ENCODE measurements at regions not wholly inside any gene's neighbourhood (a gene's known extent, or its start where the extent isn't known, plus 50 kb on each side); places are given as distances from the start of the nearest gene placed in this dataset.
"Not testable (repeated sequence)": the region's sequence is repeated elsewhere in the genome, so short reads cannot be mapped to it uniquely, and the experiment has no call there.

DNA sequence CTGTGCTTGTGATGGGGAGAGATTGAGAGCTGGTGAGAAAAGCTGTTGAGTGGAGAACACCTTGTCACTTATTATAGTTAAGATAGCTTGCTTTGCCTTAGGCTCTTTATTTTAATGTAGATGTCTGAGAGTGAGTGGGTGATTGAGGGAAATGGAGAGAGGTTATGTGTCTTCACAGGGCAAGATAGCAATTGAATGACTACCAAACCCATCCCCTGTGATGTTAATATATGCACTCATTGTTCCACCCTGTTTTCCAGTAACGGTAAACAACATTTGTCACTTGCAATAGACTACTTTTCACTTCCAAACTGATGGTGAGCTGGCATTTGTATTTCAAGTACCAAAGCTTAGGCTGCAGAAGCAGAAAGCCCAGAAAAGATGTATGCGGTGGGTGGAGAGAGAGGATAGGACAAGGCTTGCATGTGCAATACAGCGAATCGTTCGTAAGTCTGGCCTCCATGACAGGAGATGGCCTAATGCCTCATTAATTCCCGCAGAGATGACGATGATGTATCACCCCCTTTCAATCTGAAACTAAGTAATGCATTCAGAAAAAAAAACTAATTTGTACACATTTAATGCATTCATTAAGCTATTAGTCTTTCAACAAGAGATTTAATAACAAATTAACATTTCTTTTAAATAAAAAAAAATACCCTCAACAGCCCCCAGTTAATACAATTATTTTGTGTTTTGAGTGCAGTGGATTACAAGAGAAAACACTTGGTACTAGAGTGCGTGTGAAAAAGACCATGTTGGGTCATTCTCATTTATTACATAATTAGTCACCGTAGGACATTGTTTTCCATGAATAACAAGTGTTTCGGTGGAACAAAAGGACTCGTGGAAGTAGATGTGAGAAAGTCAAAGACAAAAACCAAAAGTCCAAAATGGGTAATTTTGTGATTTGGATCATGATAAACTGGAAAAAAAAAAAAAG, 699.0 kb downstream of the BRINP1 start:
- DNase-seq: no peak

DNA sequence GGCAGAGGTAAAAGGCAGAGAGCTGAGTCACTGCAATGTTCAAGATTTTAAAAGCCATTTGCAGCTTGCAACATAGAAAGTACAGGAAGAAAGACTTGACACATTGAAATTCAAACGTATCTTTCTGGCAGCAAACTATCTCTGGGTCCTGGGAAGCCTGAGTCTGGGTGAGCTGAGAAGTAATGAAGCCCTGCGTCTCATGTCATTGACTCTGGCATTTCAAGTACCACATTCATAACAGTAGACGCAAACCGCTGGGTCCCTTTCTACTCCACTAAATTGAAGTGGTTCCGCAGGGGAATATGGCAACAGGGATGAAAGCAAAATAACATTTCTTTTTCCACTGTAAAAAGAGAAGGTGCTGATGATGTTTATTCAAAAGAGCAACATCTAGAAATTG, 694.3 kb downstream of the BRINP1 start:
- no peak for DNase-seq

DNA sequence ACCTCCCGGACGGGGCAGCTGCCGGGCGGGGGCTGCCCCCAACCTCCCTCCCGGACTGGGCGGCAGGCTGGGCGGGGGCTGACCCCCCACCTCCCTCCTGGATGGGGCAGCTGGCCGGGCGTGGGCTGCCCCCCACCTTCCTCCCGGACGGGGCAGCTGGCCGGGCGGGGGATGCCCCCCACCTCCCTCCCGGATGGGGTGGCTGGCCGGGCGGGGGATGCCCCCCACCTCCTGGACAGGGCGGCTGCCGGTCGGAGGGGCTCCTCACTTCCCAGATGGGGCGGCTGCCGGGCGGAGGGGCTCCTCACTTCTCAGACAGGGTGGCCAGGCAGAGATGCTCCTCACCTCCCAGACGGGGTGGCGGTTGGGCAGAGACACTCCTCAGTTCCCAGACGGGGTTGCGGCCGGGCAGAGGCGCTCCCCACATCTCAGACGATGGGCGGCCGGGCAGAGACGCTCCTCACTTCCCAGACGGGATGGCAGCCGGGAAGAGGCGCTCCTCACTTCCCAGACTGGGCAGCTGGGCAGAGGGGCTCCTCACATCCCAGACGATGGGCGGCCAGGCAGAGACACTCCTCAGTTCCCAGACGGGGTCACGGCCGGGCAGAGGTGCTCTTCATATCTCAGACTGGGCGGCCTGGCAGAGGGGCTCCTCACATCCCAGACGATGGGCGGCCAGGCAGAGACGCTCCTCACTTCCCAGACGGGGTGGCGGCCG, 691.1 kb downstream of the BRINP1 start:
- not testable (repeated sequence) for DNase-seq

- DNase-seq: no peak
Observed at GRCh38 chr9:118686959-118687358, 682.3 kb downstream of the BRINP1 start.

DNA sequence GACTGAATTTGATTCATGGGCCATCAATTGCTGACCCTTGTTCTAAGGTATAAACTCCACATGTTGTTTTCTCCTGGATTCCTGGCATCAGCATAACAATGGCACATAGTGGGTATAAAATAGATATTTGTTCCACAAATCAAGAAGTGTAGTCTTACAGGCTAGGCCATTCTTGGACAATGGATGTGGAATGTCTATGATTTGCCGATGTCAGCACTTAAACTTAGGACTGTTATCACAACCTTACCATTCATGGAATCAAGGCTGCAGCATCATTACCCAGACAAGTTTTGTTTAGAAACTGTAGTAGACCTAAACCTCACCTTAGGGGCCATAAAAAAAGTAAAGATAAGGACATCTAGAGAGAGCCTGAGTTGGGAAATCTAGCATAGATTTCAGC, 680.0 kb downstream of the BRINP1 start:
- DNase-seq: no peak

GRCh38 chr9:118692613-118693012, 676.6 kb downstream of the BRINP1 start:
- DNase-seq: no peak

- no peak for DNase-seq
Observed at GRCh38 chr9:118693645-118694044, 675.6 kb downstream of the BRINP1 start.

DNA sequence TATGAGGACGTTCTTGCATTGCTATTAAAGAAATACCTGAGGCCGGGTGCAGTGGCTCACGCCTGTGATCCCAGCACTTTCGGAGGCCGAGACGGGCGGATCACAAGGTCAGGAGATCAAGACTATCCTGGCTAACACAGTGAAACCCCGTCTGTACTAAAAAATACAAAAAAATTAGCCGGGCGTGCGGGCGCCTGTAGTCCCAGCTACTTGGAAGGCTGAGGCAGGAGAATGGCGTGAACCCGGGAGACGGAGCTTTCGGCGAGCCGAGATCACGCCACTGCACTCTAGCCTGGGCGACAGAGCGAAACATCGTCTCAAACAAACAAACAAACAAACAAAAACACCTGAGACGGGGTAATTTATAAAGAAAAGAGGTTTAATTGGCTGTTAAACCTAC, 674.0 kb downstream of the BRINP1 start:
- DNase-seq: not testable (repeated sequence)

DNA sequence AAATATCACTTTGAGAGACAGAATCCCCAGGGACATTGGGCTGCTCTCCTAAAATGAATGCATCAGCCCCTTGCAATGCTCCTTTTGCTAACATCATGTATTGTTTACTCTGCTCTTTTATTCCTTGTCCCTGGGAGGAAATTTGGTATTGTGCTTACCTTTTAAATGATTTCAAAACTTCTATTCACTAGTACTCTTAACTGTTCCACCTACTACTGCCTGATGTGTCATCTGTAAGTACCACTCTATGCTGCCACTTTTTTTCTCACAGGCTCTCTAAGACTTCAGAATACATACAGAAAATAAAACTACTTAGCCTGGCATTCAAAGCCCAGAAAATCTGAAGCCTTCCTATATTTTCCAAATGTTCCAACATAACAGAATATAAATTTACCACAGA, 667.2 kb downstream of the BRINP1 start:
- no peak for DNase-seq

- no peak for DNase-seq
Observed at GRCh38 chr9:118711843-118712242, 657.4 kb downstream of the BRINP1 start.

- DNase-seq: no peak
Observed at GRCh38 chr9:118721276-118721675, 648.0 kb downstream of the BRINP1 start.

GRCh38 chr9:118721923-118722322, 647.3 kb downstream of the BRINP1 start:
- no peak for DNase-seq

DNA sequence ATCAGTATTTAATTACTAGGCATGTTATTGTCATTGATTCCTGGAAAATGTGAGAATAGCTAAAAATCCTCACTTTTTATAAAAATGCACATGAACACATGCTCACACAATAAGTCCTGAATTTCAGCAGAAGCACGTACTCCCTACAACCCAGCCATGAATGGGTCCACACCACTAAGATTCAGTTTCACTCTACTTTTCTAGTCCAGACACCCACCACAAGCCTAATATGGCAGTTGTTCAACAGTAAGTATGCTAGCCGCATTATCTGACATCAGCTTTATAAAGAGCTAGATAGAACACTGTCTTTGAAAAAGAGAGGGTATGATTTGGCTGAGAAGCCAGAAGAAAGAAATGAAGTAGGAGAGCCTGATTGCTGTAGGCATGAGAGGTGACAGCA, 639.3 kb downstream of the BRINP1 start:
- DNase-seq: no peak

- DNase-seq: no peak
Observed at GRCh38 chr9:118732998-118733397, 636.2 kb downstream of the BRINP1 start.

DNA sequence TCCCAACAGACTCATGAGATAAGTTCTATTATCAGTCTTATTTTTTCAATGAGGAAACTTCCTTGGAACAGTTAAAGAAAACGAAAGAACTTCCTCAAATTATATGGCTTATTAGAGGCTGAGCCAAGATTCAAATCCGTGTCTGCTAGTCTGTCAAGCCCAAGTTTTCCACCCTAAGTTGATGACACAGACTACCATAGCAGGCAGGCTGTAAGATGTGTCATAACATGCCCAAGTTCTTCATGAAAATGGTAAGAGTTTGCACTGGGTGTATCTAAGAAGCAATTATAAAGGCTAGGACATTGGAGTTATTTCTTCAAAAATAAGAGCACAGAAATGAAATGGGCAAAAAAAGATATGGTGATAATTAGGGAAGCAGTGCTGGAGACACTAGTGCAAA, 634.5 kb downstream of the BRINP1 start:
- no peak for DNase-seq

GRCh38 chr9:118736406-118736805, 632.8 kb downstream of the BRINP1 start:
- DNase-seq: no peak

DNA sequence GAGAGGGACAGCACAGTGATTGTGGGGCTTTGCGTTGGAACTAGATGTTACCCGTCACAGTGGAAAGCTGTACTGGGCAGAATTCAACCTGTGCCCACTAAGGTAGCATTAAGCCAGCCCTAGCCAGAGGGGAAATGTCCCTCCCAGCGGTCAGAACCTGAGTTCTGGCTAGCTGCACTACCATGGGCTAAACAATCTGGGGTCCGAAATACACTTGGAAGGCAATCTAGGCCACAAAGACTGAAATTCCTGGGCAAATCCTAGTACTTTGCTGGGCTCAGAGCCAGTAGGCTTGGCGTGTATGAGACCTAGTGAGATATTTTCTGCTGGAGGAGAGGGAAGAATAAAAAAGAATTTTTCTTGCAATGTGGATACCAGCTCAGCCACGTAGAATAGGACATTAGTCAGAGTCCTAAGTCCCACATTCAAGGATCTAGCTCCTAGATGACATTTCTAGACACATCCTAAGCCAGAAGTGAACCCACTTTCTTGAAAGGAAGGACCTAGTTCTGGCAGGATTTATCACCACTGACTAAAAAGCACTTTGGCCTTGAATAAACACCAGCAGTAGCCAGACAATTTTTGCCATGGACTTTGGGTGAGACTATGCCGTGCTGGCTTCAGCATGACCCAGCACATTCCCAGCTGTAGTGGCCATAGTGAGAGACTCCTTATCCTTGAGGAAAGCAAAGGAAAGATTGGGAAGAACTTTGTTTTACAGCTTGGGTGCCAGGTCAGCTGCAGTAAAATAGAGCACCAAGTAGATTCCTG, 618.0 kb downstream of the BRINP1 start:
- DNase-seq: no peak

DNA sequence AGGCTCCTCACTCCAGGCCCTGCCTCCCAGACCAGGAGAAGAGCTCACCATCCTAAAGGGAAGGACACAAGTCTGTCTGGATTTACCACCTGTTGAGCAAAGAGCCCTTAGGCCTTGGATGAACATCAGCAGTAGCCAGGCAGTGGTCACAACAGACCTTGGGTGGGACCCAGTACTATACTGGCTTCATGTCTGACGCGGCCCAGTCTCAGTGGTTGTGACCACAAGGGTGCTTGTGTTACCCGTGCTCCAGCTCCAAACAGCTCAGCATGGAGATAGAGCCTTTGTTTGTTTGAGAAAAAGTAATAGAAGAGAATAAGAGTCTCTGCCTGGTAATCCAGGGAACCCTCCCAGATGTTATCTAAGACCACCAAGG, 617.4 kb downstream of the BRINP1 start:
- DNase-seq: no peak

DNA sequence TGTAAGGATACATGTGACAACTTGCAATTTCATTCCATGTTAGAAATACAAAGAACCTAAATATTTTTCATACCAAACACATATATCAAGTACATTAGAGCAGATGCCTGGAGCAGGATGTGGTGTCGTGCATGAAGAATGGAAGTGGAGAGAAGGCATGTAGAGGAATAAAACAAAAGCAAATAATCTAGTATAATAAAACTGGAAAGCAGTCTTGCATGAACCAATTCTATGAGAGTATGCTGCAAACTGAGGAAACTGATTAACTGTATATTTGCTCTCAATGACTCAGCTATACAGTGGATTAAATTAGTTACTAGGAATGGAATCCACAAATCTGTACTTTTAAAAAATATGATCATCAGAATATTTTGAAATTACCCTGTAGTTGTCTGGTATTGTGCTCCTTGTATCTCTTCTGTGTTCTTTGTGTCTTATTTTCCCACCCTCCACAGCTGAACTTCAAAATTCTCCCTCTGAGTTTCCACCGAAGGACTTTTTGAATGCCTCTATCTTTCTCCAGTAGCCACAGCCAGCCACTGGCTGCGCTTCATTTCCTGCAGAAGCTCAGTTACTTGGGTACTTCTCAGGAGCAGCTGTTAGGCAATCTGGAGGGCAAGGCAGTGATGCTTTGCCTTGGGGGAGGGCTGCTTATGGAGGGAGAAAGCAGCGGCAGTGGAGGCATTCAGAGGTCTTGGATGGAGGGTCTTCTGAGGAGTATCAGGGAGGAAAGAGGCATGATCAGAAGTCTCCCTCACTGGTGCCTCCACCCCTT, 608.0 kb downstream of the BRINP1 start:
- no peak for DNase-seq

DNA sequence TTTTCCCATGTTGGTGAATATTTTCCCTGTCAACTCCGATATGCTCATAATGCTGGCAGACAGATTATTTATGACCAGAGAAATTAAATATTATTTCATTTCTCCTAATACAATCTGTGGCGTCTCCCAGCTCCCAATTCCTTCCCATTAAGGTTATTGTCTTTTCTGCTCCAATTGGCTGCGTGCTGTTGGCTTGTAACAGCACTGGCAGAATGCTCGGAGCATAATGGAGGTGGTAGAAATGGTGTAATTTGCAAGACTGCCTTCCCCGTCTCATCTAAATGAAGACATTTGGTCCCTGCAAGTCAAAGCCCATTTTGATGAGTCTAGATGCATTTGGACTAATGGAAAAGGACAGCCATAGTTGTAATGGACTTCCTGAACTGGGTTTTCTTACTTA, 601.7 kb downstream of the BRINP1 start:
- no peak for DNase-seq

GRCh38 chr9:118782790-118783463, 586.3 kb downstream of the BRINP1 start:
- no peak for DNase-seq

GRCh38 chr9:118784033-118784432, 585.2 kb downstream of the BRINP1 start:
- DNase-seq: no peak

Data from CD4-positive, alpha-beta T cell treated with Interleukin-4 for 4 hours (primary cell).